HG03354 (cell line): ENCODE measurements at regions not wholly inside any gene's neighbourhood (a gene's known extent, or its start where the extent isn't known, plus 50 kb on each side); places are given as distances from the start of the nearest gene placed in this dataset.

Source experiments
- ATAC-seq: cut with Tn5 transposase; IDR thresholded peaks from one replicate; pipeline ENCODE4 v1.9.1; 2021; ENCODE audit warnings: mild to moderate bottlenecking; ENCODE audit not compliant: unreplicated experiment, poor library complexity, severe bottlenecking

GRCh38 chr1:82632155-82632554 lies 831.4 kb downstream of the ADGRL2 start:
- no peak for ATAC-seq

DNA sequence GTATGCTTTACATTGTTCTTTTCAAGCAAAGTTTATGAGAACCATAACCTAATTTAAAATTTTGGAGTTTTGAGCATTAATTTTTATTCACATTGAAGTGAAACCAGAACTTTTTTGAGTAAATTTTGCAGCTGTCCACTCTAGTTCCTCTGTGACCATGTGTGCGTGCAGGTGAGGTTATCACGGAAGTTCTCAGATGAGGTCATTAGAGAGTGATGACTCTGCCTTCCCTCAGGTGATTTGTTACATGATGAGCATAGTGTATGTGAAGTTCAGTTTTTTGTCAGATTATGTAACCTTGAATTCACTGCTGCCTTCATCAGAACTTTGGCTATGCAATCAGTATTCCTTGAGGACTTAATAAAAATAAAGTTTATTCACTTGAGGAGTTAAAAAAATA lies 828.2 kb downstream of the ADGRL2 start:
- no peak for ATAC-seq

GRCh38 chr1:82625537-82625936 lies 824.8 kb downstream of the ADGRL2 start:
- no peak for ATAC-seq

- ATAC-seq = no peak
These were observed 820.3 kb downstream of the ADGRL2 start for GRCh38 chr1:82621076-82621475.

DNA sequence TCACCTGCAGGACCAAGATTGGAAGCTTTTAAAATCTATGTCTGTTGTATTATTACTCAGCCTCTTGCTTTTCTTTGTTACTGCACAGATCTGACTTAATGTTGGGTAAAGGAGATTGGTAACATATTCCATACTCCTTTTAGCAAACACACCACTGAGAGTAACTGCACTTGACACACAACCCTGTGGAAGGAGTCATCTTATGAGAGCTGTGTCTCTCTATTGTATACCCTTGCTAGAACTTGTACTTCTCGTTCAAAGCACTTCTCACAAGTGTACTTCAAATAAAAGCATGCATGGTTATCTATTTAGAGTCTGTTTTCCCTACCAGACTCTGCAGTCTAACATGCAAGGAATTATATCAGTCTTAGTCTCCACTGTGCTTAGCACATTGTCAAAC lies 813.4 kb downstream of the ADGRL2 start:
- no peak for ATAC-seq

GRCh38 chr1:82612986-82613385 lies 812.3 kb downstream of the ADGRL2 start:
- ATAC-seq = no peak

DNA sequence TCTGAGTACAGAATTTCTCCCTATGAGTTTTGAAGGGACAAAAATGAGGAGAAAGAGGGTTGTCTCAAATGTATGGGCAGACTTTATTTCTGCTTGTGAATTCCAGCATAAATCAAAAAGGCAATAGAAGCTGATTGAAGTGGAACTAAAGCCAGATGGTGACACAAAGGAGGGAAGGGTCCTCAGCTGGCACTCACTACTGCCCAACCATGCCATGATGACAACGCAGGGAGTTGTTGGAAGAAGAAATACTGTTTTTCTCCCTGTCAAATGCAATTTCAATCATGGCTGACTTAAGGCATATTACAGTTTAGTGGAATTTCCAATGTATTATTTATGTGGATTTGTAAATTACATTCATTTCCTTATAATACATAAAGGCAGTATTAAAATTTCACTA lies 805.8 kb downstream of the ADGRL2 start:
- no peak for ATAC-seq

DNA sequence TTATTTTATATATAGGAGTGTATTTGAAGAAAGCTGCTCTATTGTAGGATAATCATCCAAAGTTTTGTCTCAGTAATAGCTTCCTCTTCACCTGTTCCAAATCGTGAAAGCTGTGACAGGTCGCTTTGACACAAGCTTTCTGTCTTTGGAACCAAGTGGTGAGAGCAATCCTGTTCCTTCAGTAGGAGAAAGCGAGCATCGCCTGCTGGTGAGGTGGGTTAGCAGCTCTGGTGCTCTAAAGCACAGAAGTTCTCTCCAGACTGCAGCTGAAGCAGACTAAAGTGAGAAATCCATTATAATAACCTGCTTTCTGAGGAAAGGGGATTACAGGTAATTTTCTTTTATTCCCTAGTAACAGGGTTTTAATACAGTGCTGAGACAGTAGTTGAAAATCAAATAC lies 803.8 kb downstream of the ADGRL2 start:
- ATAC-seq = no peak

DNA sequence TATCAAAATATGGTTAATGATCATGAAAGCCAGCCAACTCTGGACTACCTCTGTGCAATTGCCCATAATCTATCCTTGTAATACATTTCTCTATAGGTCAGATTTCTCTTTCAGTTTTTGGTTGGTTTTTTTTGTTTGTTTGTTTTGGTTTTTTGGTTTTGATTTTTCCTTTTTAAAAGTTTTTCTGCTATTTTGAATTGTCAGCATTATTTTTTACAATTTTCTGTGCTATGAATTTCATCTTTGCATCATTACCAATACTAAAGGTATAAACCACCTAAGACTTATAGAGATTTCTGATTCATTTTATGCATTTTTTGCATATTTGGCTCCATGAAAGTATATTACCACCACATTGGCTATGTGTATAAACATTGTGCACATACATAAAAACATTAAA lies 799.6 kb downstream of the ADGRL2 start:
- ATAC-seq = no peak

GRCh38 chr1:82598812-82599211 lies 798.1 kb downstream of the ADGRL2 start:
- no peak for ATAC-seq

DNA sequence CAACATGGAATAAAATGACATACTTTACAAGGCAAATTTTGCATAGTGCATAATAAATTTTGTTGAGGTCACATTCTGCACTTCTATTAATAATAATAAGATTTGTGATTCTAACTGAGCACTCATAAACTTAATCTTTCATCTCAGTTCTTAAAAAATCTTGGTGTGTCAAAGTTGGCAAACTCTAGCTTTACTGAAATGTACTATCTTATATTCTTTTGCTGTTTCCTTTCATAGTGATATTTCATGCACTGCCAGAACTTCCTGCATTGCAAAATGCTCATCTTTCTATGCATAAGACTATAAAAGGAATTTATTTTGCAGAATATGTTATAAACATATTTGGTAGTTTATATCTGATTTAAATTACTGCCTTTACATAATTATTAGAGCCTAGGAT lies 797.6 kb downstream of the ADGRL2 start:
- ATAC-seq = no peak

- no peak for ATAC-seq
These were observed 796.9 kb downstream of the ADGRL2 start for GRCh38 chr1:82597649-82598048.

DNA sequence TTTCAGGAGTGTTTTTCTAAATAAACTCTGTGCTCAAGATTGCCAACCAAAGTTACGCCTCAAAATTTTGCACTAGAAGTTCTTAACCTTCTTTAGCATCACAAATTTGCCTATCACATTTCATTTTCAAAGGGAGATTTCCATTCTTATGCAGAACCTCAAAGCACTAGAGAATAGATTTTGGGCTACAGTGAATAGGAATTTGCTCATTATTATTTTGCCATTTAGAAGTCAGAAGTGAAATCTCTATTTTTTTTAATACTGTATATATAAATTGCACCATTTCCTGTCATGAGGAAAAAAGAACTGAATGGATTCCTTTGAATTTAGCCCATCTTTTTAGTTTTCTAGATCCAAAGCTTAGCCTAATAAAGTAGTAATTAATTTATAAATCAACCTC lies 796.4 kb downstream of the ADGRL2 start:
- ATAC-seq = no peak

- ATAC-seq = no peak
These were observed 792.8 kb downstream of the ADGRL2 start for GRCh38 chr1:82593561-82593960.

DNA sequence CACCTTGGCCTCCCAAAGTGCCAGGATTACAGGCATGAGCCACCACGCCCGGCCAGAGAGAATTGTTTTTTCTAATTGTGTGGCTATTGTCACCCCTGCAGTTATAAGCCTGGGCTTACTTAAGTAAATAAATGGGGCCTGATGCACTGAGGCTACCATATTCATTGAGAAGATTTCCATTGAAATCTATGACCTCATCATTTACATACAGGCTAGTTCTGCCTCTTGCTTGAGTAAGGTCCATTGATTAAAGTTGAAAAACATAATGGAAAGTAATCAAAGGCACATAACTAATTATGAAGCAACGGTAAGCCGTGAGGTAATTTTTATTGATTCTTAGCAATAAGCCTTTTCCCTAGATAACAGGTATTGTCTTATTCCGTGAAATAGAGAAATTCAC lies 788.9 kb downstream of the ADGRL2 start:
- no peak for ATAC-seq

DNA sequence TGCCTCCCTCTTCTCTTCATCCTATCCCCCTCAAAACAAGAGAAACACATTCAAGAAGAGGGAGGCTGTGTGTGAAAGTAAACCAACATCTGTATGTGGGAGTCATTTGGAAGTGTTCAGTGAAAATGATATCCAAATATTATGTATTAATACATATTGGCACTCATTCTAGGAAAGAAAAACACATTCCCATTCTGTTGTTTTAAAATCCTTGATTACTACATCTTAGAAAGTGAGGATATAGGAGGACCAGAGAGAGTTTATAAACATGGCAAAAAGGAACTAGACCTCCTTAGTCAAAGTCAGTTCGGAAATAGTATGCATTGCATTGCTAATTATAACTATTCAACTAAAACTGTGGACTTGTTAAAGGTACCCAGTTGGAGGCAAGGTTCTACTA lies 786.6 kb downstream of the ADGRL2 start:
- ATAC-seq = no peak

GRCh38 chr1:82586473-82586872 lies 785.7 kb downstream of the ADGRL2 start:
- ATAC-seq = no peak

DNA sequence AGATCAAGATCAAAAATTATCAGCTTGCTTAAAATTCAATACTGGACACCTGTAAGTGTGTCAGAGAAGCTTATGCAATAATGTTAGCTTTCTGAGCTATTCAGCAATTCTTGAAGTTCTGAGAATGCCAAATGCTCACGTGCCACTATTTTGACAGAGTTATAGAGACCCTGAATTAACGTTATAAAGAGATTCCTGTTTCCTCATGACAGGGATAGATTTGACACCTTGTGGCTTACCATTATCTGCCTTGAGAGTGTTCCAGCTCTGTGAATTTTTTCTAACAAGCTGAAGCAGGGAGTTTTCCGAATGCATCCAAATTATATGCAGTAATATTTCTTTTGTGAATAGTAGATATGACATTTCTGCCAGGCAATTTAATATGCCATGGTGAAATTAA lies 781.6 kb downstream of the ADGRL2 start:
- ATAC-seq = no peak

DNA sequence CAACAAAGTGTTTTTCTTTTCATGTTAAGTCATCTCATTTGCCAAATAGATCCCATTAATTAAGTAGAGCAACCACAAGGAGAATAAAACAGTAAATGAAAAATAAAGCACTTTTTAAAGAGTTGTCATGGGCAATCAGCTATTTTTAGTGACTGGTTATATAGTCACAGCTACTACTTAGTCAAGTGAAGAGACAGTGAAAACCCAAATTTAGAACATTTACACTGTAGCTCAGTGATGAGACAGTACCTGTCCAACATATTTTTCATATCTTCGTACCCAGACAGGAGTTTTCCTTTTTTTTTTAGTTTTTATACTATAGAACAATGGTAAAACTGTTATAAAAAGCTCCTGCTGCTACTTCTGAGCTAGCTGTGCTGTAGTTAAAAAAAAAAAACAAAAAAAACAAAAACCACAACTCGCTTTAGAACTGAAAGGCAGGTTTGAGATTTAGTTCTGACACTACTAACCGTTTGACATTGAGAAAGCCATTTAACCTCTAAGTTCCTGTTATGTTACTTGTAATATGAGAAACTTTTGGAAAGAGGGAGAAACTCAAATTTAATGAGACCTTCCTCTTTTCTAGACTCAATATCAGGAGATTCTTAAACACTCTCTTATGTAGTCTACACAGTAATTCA lies 777.5 kb downstream of the ADGRL2 start:
- no peak for ATAC-seq

- ATAC-seq = no peak
These were observed 766.6 kb downstream of the ADGRL2 start for GRCh38 chr1:82567348-82567747.

- no peak for ATAC-seq
These were observed 764.8 kb downstream of the ADGRL2 start for GRCh38 chr1:82565546-82565945.

DNA sequence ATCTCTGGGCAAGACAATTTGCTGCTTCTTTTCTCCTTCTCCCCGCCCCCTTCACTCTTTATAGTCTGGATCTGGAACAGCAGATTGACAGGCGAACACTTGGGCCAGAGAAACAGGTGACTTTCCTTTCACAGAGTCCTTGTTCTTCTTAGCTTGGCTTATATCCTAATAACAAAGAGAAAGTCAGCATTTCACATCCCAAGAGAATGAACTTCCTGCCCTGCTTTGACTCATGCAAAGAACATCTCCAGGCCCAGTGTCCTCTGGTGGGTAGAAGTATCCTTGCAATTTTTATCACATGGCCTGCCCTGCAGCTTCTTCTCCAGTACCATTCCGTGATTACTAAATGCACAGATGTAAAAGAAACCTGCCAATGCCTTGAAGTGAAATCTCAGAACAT lies 764.4 kb downstream of the ADGRL2 start:
- no peak for ATAC-seq
